Neural progenitor cell (in vitro differentiated cells): ENCODE measurements at regions not wholly inside any gene's neighbourhood (a gene's known extent, or its start where the extent isn't known, plus 50 kb on each side); places are given as distances from the start of the nearest gene placed in this dataset.

ENCODE experiments used
- DNase-seq: peaks from one replicate; pipeline ENCODE4 v3.0.0-alpha.2; 2016; ENCODE audit warnings: low spot score
- H2AFZ ChIP-seq: fragments of 200-600 bp; sonication (generic); replicated peaks from 2 replicates; pipeline ENCODE4 v1.6.1; 2016; ENCODE audit warnings: antibody characterized with exemption
- H3F3A ChIP-seq: fragments of 200-600 bp; sonication (generic); 2 replicates; pipeline ENCODE4 v1.6.1; 2016; ENCODE audit warnings: antibody characterized with exemption, low read depth
- H3K27ac ChIP-seq: fragments of 200-600 bp; sonication (generic); 2 replicates; pipeline ENCODE4 v1.5.1; 2016; ENCODE audit warnings: mild to moderate bottlenecking
- H3K27me3 ChIP-seq: fragments of 200-600 bp; sonication (generic); 2 replicates; pipeline ENCODE4 v1.6.1; 2016; ENCODE audit warnings: mild to moderate bottlenecking, moderate library complexity
- H3K36me3 ChIP-seq: fragments of 200-600 bp; sonication (generic); 2 replicates; pipeline ENCODE4 v1.5.1; 2016
- H3K4me1 ChIP-seq: fragments of 200-600 bp; sonication (generic); 2 replicates; pipeline ENCODE4 v1.6.1; 2016; ENCODE audit warnings: mixed run types
- H3K4me2 ChIP-seq: fragments of 200-600 bp; sonication (generic); 2 replicates; pipeline ENCODE4 v1.6.1; 2016
- H3K4me3 ChIP-seq: fragments of 200-600 bp; sonication (generic); 2 replicates; pipeline ENCODE4 v1.5.1; 2016
- H3K79me2 ChIP-seq: fragments of 200-600 bp; sonication (generic); 2 replicates; pipeline ENCODE4 v1.6.1; 2016; ENCODE audit warnings: low read depth
- H3K9ac ChIP-seq: fragments of 200-600 bp; sonication (generic); 2 replicates; pipeline ENCODE4 v1.6.1; 2016
- H3K9me3 ChIP-seq: fragments of 200-600 bp; sonication (generic); 2 replicates; pipeline ENCODE4 v1.5.1; 2016; ENCODE audit warnings: low read depth
- H4K20me1 ChIP-seq: fragments of 200-600 bp; sonication (generic); 2 replicates; pipeline ENCODE4 v1.6.1; 2016; ENCODE audit warnings: low read depth
- H3K27ac Mint-ChIP-seq: 3 replicates; pipeline ENCODE4 v1.8.0; 2021; ENCODE audit warnings: mixed read lengths
- H3K27me3 Mint-ChIP-seq: 2 replicates; pipeline ENCODE4 v1.8.0; 2022; ENCODE audit warnings: low read depth, mild to moderate bottlenecking, inconsistent platforms, moderate library complexity, mixed read lengths; ENCODE audit not compliant: insufficient read depth
- H3K36me3 Mint-ChIP-seq: 3 replicates; pipeline ENCODE4 v1.8.0; 2021; ENCODE audit warnings: mixed read lengths
- H3K4me1 Mint-ChIP-seq: 3 replicates; pipeline ENCODE4 v1.8.0; 2021; ENCODE audit warnings: mixed read lengths
- H3K4me3 Mint-ChIP-seq: 3 replicates; pipeline ENCODE4 v1.8.0; 2021; ENCODE audit warnings: mild to moderate bottlenecking, moderate library complexity, mixed read lengths
- H3K9me3 Mint-ChIP-seq: 3 replicates; pipeline ENCODE4 v1.8.0; 2020; ENCODE audit warnings: mixed read lengths
- EZH2 ChIP-seq: fragments of 200-600 bp; sonication (generic); IDR thresholded peaks from 2 replicates; pipeline ENCODE4 v1.6.1; 2017; ENCODE audit warnings: antibody characterized with exemption, mild to moderate bottlenecking, moderate library complexity
- EZH2phosphoT487 ChIP-seq: fragments of 200-600 bp; sonication (generic); IDR thresholded peaks from 2 replicates; pipeline ENCODE4 v1.6.1; 2017; ENCODE audit warnings: antibody characterized with exemption
- TF ChIP-seq, protein P1 (sequence below): fragments of 200-600 bp; sonication (generic); IDR thresholded peaks from 2 replicates; pipeline ENCODE4 v1.5.1; 2017; ENCODE audit warnings: antibody characterized with exemption, mild to moderate bottlenecking

DNA sequence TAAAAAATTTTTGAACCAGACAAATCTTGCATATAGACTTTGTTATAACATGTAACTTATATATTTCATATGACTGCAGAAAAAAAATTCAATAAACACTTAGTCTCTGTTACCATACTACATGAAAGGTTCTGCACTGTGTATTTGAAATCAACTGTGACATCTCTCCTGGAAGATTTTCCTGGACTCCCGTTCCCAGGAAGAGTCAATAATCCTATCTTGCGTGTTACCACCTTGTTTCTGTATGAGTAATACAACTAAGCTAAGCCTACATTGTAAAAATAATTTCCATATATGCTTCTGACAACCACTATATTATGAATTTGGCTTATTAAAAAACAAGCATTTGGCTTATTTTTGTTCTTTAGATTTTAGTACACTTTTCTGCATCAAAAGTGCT, 665.6 kb upstream of the SOX9 start:
- H3K79me2 ChIP-seq, result no peaks in the 10 kb centered on the region
- H3F3A ChIP-seq, result no peaks in the 10 kb centered on the region
- Mint-ChIP-seq H3K4me3 (no peak overlapping the region), H3K27ac (no peak overlapping the region), H3K4me1 (no peaks in the 10 kb centered on the region), H3K9me3 (no peaks in the 10 kb centered on the region), H3K36me3 (no peaks in the 10 kb centered on the region), H3K27me3 (peaks cover under 1% of the 10 kb centered on the region)
- no peaks in the 10 kb centered on the region for H3K9me3 ChIP-seq
- H3K4me3 ChIP-seq, result no peak overlapping the region
- DNase-seq, result no peak
- no peaks in the 10 kb centered on the region for H3K4me1 ChIP-seq
- no peaks in the 10 kb centered on the region for H3K36me3 ChIP-seq
- H3K9ac ChIP-seq, result no peak overlapping the region
- no peaks in the 10 kb centered on the region for H4K20me1 ChIP-seq
- no peaks in the 10 kb centered on the region for H3K27me3 ChIP-seq
- no peak overlapping the region for H3K4me2 ChIP-seq
- no peak overlapping the region for H2AFZ ChIP-seq
- no peak for TF ChIP-seq EZH2phosphoT487
- TF ChIP-seq, protein P1, sequence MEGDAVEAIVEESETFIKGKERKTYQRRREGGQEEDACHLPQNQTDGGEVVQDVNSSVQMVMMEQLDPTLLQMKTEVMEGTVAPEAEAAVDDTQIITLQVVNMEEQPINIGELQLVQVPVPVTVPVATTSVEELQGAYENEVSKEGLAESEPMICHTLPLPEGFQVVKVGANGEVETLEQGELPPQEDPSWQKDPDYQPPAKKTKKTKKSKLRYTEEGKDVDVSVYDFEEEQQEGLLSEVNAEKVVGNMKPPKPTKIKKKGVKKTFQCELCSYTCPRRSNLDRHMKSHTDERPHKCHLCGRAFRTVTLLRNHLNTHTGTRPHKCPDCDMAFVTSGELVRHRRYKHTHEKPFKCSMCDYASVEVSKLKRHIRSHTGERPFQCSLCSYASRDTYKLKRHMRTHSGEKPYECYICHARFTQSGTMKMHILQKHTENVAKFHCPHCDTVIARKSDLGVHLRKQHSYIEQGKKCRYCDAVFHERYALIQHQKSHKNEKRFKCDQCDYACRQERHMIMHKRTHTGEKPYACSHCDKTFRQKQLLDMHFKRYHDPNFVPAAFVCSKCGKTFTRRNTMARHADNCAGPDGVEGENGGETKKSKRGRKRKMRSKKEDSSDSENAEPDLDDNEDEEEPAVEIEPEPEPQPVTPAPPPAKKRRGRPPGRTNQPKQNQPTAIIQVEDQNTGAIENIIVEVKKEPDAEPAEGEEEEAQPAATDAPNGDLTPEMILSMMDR, result no peak
- no peak for TF ChIP-seq EZH2
- no peak overlapping the region for H3K27ac ChIP-seq

GRCh38 chr17:71458322-71458721, 662.5 kb upstream of the SOX9 start:
- Histone ChIP-seq H3K79me2 (no peaks in the 10 kb centered on the region), H2AFZ (no peak overlapping the region), H3K36me3 (no peaks in the 10 kb centered on the region), H3F3A (peaks cover 16% of the 10 kb centered on the region), H3K27me3 (no peaks in the 10 kb centered on the region), H3K27ac (no peak overlapping the region), H3K4me3 (no peak overlapping the region), H3K9me3 (no peaks in the 10 kb centered on the region), H3K4me1 (peaks cover 8% of the 10 kb centered on the region), H3K9ac (no peak overlapping the region), H3K4me2 (no peak overlapping the region), H4K20me1 (no peaks in the 10 kb centered on the region)
- H3K4me1 Mint-ChIP-seq, result peaks cover 9% of the 10 kb centered on the region
- no peaks in the 10 kb centered on the region for H3K36me3 Mint-ChIP-seq
- DNase-seq, result no peak
- no peak overlapping the region for H3K27ac Mint-ChIP-seq
- TF ChIP-seq, protein P1, result no peak
- TF ChIP-seq EZH2phosphoT487, result no peak
- no peak for TF ChIP-seq EZH2
- H3K9me3 Mint-ChIP-seq, result peaks cover 5% of the 10 kb centered on the region
- H3K4me3 Mint-ChIP-seq, result no peak overlapping the region
- H3K27me3 Mint-ChIP-seq, result peaks cover 2% of the 10 kb centered on the region

- TF ChIP-seq EZH2, result no peak
- TF ChIP-seq, protein P1, result peak; percentile 63
Observed at GRCh38 chr17:71460943-71461342, 659.9 kb upstream of the SOX9 start.

More at GRCh38 chr17:71460943-71461342, 659.9 kb upstream of the SOX9 start:
- Mint-ChIP-seq H3K4me1 (peaks cover 9% of the 10 kb centered on the region), H3K4me3 (no peak overlapping the region), H3K36me3 (no peaks in the 10 kb centered on the region), H3K27me3 (peaks cover 3% of the 10 kb centered on the region), H3K9me3 (peaks cover 5% of the 10 kb centered on the region), H3K27ac (no peak overlapping the region)
- DNase-seq, result peak; percentile 43
- Histone ChIP-seq H3K36me3 (no peaks in the 10 kb centered on the region), H3F3A (peaks cover 16% of the 10 kb centered on the region), H3K4me2 (peak overlapping the region; percentile 9), H3K9me3 (no peaks in the 10 kb centered on the region), H3K9ac (no peak overlapping the region), H3K4me1 (peaks cover 8% of the 10 kb centered on the region), H2AFZ (no peak overlapping the region), H3K79me2 (no peaks in the 10 kb centered on the region), H3K27ac (peak overlapping the region; percentile 88), H3K4me3 (no peak overlapping the region), H4K20me1 (no peaks in the 10 kb centered on the region), H3K27me3 (no peaks in the 10 kb centered on the region)
